CD4-positive, alpha-beta T cell treated with Interleukin-6 at 100 ng/mL for 8 hours (primary cell): ENCODE measurements at regions not wholly inside any gene's neighbourhood (a gene's known extent, or its start where the extent isn't known, plus 50 kb on each side); places are given as distances from the start of the nearest gene placed in this dataset.
"Not testable (repeated sequence)": the region's sequence is repeated elsewhere in the genome, so short reads cannot be mapped to it uniquely, and the experiment has no call there.

Experiments used
- DNase-seq: peaks from one replicate; pipeline ENCODE4 v3.0.0-alpha.2; 2020; ENCODE audit warnings: mixed read lengths, low spot score

DNA sequence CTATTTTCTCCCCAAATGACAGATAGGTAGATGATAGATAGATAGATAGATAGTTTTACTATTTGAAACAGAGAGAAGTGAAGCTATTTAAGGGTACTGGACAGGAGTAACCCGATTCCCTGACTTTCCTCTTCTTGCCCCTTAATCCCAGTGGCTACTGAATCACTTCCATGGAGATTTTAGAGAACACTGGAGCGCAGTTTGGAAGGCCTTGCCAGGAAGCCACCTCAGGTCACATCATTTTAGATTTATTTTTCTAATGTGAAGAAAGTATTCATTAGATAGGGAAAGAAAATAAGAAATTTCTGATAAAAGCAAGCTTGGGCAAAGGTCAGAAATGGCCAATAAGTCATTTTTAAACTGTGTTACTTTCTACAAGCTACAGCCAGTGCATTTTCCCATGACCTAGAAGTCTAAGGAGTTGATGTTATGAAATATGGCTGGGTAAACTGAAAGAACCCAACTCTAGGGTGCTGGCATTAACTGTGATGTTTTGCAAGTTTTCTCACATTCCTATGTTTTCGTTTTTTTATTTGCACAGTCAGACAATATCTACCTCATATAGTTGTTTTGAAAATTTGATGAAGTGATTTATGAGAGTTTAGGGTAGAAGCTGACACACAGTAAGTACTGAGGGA is 544.7 kb upstream of the PTGER4 start:
- DNase-seq: no peak

DNA sequence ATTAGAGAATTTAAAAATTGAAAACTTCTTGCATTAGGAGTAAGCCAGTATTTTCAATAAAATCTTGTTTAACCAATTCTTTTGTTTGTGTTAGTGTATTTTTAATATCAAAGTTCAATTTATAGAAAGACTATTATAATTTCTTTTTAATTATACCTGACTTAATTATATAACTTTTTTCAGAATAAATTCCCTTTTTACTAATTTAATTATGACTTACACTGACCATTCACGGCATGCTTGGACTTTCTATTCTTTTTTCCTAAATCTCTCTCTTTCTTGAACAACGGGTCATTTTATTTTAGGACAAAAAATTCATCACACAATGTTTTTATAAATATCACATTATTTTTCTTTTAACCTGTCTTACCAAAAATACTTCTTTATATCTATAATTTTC is 555.3 kb upstream of the PTGER4 start:
- DNase-seq: no peak

DNA sequence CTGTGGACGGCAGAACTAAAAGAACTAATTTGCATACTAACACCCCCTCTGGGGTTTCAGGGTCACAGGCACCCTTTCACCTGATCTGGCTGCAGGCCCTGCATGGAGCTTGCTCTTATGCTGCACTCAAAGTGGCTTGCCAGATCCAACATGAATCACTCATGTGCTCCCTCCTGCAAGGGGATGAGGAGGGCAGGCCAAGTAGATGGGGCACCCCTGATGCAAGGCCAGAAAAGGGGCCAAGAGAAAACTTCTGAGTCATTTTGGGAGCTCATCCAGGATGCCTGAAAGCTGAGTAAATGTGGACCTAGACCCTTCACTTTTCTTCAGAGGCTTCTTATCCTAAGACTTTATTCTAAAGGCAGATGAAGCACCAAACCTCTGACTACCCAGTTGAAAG is 558.5 kb upstream of the PTGER4 start:
- no peak for DNase-seq

DNA sequence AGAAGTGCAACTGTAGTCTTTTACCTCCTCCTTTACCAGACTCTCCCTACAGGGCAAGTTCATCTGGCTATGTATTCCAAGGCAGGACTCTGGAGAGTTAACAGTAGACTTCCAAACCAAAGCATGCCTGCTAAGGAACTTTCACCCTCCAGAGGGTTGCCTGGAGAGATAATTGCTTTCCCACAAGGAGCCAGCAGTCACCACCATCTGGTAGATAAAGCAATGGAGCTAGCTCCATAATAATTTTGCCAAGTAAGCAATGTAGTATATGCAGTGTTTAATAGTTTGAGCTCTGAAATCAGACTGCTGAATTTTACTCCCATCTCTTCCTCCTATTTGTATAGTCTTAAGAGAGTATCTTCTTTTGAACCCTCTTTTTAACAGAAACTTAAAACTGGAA is 566.8 kb upstream of the PTGER4 start:
- no peak for DNase-seq

DNA sequence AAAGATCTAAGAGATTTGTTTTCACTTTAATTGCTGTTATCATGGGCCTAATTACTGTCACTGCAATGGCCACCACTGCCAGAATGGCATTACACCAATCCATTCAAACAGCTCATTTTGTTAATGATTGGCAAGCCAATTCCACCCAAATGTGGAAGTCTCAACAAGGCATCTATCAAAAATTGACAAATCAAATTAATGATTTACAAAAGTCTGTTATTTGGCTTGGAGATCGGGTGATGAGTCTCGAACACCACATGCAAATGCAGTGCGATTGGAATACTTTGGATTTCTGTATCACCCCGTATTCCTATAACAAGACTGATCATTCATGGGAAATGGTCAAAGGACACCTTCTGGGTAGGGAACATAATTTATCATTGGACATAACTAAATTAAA is 568.7 kb upstream of the PTGER4 start:
- DNase-seq: not testable (repeated sequence)

DNA sequence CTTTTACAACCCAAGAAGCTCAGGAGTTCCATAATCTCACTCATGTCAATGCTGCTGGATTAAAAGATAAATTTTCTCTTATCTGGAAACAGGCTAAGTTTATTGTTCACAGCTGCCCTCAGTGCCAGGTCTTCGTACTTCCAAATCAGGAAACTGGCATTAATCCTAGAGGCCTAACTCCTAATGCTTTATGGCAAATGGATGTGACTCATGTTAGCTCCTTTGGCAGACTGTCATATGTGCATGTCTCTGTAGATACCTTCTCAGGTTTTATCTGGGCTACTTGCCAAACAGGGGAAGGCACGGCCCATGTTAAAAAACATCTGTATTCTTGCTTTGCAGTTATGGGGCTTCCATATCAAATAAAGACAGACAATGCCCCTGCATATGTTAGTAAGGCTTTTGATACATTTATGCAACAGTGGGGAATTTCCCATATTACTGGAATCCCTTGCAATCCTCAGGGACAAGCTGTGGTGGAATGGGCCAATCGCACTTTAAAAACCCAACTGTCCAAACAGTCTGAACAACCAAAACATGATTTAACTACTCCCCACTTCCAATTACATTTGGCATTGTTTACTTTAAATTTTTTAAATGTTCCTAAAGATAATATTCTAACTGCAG is 570.8 kb upstream of the PTGER4 start:
- DNase-seq: not testable (repeated sequence)

DNA sequence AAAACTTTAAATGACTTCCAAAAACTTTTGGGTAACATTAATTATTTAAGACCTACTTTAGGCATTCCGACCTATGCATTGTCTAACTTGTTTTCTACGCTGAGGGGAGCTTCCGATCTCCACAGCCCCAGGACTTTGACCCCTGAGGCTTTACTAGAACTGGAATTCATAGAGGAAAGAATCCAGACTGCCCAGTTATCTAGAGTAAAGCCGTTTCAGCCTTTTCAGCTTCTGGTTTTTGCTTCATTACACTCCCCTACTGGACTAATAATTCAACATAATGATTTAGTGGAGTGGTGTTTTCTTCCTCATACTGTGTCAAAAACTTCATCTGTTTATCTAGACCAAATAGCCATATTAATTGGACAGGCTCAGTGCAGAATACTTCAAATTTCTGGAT is 571.9 kb upstream of the PTGER4 start:
- not testable (repeated sequence) for DNase-seq

DNA sequence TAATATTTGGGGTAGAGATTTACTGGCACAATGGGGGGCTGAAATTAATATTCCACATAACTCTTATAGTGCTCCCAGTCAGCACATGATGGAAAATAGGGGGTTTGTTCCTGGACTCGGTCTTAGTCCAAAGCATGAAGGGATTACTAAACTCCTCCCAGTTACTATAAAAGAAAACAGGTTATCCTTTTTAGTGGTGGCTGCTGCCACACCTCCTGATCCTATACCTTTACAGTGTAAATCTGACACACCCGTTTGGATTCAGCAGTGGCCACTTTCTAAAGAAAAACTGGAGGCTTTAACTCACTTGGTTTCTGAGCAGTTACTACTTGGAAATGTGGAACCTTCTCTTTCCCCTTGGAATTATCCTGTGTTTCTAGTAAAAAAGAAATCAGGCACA is 572.9 kb upstream of the PTGER4 start:
- no peak for DNase-seq

DNA sequence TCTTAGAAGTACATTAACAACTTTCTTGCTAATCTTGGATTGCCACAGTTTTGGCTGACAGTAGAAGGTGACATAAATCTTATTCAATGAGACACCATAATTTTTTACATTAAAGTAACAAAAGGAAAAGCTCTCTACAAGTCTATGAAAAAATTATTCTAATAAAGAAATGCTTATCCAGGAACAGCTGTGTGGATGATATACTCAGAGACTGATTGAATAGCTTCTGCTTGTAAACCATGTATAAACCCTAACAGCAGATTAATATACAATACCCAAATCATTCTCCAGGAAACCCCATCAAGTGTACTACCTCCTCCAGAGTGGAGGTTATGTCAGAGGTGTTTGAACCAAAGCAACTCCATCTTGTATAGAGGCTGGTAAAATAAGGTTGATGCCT is 581.4 kb upstream of the PTGER4 start:
- DNase-seq: no peak

DNA sequence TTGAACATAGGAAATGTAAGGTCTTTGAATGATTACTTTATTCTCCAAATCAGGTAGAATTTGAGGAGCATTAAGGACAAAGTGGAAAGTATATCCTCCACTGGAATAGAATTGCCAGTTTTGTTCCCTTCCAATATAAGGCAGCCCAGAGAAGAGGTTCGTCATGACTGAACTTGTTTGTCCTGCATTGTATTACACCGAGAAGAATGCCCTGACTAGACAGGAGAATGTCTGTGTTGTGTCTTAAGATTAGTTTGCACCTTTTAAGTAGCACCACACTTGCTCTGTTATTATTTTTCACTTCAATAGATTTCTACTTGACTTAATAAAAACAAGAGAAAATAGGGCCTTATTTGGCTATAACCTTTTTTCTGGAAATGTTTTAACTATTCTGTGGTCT is 586.2 kb upstream of the PTGER4 start:
- DNase-seq: no peak

DNA sequence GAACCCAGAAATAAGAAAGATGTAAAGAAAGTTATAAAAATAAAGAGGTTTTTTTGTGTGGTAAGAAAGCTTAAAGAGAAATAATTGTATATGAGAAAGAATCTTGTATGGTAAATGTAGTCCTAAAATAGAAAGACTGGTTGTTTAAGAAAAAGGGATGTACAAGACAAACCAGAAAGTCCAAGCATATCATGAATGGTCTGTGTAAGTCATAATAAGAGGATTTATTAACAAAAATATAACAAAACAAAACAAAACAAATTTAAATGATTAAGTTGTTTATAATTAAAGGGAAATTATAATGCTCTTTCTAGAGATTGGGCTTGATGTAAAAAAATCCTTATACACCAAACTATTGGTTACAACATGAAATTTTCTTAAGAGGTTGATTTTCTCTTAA is 590.4 kb upstream of the PTGER4 start:
- DNase-seq: no peak

DNA sequence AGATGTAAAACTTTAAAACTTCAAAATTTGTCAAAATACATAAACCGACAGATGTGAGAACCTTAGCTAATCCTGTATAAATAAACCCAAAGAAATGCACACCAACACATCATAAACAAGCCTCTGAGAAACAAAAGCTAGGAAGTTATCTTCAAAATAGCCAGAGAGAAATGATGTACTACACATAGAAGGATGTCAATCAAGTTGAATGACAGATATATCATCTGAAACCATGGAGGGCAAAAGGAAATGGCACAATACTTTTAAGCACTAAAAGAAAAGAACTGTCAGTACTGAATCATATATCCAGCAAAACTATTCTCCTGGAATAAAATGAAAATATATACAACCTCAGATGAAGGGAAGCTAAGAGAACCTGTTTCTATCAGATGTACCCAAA is 595.1 kb upstream of the PTGER4 start:
- no peak for DNase-seq

DNA sequence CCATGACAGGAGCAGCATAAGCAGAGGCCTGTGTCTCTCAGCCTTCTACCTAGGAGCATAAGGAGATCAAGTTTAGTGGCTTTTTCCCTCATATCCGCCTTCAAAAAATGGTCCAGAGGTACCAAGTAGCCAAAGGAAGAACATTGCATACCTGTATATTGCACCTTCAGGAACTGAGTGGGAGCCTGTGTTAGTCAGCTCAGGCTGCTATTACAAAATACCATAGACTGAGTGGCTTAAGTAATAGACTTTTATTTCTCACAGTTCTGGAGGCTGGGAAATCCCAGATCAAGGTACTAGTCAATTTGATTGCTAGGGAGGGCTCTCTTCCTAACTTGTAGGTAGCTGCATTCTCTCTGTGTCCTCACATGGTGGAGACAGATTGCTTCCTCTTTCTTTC is 597.4 kb upstream of the PTGER4 start:
- no peak for DNase-seq

DNA sequence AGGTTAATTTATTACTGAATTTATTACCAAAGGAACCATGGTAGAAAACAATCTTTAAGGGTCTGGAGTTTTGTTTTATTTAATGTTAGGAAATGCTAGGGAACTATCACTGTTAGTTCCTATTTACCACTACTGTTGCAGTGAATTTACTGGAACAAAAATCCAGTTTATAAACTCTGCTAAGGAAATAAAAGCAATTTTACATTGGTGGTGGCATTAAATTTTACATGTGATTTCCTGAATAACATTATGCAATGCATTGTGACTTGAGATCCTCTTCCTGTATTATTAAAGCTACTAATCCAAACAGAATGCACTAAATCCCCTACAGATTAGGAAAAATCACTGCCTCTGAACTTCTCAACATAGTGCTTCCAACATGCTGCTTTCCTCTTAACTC is 599.5 kb upstream of the PTGER4 start:
- no peak for DNase-seq

DNA sequence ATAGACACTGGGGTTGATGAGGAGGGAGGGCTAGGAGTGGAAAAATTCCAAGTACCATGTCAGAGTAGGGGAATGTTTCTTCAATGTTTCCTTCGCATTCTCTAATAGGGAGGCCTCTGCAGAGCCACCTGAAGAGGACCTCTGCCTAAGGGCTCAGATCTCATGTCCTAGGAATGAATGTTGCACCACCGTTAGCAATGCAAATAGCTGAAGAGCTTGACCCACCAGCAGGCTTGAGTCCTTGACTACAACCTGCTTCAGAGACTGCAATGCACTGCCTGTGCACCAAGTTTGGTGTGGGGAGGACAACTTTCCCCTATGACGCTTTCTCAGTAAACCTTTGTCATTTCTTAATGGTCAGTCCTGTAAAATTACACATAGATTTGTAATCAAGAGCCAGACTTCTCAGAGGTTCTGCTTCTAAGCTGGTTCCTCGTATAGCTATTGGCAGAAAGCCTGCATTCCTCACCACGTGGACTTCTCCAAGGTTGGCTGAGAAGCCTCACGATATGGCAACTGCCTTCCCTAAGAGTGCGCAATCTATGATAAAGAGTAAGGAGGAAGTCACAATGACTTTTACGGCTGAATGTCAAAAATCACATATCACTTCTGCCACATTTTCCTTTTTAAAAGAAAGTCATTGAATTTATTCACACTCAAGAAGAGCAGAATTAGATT is 600.7 kb upstream of the PTGER4 start:
- DNase-seq: no peak

DNA sequence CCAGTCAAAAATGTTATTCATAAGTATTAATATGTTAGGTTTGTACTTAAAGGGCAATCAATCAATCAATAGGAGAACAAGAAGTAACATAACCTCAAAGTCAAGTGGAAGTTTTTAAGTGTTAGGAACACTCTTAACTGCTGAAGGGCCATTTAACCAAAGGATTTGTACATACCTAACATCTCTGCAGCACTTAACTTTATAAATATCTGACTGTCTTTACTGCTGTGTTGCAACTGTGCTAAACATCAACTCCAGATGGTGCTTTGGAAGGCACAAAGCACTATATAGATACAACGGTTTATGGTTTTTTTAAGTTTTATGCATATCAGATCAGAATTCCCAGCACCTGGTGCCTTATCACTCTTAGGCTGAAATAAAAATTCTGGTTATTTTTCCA is 604.9 kb upstream of the PTGER4 start:
- DNase-seq: no peak

DNA sequence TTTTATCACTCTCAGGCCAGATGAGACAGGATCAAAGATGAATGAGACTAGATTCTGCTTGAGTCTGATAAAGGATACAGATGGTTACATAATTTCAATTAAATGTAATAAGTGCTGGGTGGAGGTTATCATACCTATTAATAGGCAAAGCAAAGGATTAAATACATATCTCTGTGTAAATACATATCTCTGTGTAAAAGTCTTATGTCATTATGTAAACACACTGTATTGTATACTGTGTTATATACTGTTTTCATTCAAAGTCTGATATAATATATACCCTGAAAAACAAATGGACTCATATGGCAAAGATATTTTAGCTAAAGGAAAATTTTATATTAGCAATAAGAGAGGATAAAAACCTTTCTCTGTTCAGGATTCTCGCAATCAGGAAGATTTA is 605.8 kb upstream of the PTGER4 start:
- no peak for DNase-seq

DNA sequence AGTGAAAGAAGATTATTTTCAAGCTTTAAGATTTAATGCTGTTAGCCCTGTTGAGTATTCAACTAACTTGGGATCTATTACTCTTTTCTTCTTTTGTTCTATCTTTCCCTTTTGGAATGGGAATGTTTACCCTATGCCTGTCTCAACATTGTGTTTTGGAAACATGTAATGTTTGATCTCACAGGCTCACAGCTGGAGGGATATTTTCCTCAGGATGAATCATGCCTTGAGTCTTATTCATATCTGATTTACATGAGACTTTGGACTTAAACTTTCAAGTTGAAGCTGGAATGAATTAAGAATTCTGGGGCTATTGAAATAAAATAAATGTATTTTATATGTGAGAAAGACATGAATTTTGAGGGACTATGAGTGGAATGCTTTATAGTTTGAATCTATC is 607.8 kb upstream of the PTGER4 start:
- no peak for DNase-seq

DNA sequence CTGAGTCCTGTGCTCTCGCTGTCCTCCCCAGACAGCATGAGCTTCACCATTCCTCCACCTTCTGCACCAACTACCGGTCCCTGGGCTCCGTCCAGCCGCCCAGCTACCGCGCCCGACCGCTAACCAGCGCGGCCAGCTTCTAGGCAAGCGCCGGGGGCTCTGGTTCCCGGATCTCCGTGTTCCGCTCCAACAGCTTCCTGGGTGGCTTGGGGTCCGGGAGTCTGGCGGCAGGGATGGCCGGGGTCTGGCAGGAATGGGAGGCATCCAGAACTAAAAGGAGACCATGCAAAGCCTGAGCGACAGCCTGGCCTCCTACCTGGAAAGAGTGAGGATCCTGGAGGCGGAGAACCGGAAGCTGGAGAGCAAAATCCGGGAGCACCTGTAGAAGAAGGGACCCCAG is 613.1 kb upstream of the PTGER4 start:
- no peak for DNase-seq

DNA sequence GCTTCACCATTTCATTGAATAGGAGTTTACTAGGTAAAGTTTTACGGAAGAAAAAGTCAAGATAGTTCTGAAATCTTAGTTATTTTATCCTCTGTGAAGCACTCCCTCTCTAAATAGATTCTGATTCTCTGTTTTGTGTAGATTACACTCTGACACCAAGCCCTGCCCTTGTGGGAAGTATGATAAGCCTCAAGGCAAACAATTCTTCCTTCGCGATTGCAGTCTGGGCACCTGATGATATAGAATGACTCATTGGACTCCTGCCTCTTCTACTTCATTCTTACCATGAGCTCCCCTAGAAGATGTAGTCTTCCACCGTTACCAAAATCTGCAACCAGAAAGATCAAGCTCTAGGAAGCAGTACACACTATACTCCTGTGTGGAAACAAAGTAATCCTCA is 626.9 kb upstream of the PTGER4 start:
- no peak for DNase-seq

DNA sequence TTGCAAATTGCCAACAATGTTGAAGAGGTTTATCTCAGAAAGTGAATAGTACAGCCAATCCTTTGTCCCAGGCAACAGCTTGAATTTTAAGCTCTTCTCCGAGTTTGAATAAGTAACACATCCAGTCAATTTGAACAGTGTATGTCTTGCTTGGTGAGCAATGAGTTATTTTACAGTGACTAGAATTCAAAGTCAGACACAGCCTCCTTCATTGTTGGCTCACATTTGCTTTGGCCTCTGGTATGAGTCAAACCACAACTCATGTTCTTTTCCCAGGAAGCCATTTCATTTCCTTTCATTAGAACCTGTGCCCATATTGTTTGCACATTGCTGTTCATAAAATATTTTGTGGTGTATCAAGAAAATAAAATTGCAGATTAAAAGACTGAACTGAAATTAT is 622.0 kb upstream of the DAB2 start:
- no peak for DNase-seq

DNA sequence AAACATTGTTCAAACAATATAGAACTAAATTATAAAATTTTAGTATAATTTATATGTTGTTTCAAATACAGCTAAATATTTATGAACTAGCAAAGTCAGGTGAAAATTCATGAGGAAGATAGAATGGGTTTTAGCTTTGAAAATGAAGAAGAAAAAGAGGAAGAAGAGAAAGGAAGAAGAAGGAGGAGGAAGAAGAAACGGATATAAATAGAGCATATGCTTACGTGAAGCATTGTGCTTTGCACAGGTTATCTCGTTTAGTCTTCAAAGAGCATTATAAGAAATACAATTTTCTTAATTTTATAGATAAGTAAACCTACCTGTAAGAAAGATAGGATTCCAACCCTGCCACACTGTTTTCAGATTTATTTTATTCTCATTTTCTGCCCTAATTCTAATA is 620.6 kb upstream of the DAB2 start:
- no peak for DNase-seq

DNA sequence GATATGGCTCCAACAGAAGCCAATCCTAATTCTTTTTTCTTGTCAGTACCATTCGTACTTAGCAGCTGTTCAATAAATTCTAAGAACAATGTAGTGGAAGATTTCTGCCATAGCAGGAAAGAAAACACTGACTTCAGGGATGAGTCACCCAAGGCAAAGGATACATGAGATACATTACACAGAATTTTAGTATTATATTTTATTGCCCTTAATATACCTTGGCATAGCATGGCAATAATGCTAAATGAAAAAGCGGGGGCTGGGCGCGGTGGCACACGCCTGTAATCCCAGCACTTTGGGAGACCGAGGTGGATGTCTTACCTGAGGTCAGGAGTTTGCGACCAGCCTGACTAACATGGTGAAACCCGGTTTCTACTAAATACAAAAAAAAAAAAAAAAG is 619.1 kb upstream of the DAB2 start:
- no peak for DNase-seq

DNA sequence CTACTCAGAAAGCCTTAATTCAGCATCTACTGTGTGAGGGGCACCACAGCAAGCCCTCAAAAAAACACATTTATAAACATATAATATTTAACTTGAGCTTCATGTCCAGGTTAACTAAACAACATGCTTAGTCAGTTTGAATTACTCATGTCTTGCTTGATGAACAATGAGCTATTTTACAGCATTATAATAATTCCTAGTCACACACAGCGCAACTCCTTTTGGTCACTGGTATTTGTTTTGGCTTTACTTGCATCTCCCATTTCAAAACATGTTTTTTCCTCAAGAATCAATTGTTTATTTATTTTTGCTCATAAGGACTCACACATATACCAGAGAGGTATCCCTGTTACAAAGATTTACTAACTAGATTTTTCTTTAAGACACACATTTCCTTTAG is 616.7 kb upstream of the DAB2 start:
- no peak for DNase-seq
